HL-60 (cell line): ENCODE measurements at regions not wholly inside any gene's neighbourhood (a gene's known extent, or its start where the extent isn't known, plus 50 kb on each side); places are given as distances from the start of the nearest gene placed in this dataset.

Source experiments
- GABPA ChIP-seq: IDR thresholded peaks from 2 replicates; pipeline ENCODE4 v1.6.1; 2012; ENCODE audit warnings: low read depth
- POLR2AphosphoS5 ChIP-seq: IDR thresholded peaks from 2 replicates; pipeline ENCODE4 v1.6.1; 2012; ENCODE audit warnings: low read depth
- REST ChIP-seq: IDR thresholded peaks from 2 replicates; pipeline ENCODE4 v1.6.1; 2012; ENCODE audit warnings: low read depth; ENCODE audit not compliant: insufficient replicate concordance
- TF ChIP-seq, protein P1 (sequence below): IDR thresholded peaks from one replicate; pipeline ENCODE4 v1.5.1; 2011; ENCODE audit warnings: low read length, control low read depth, inconsistent platforms; ENCODE audit not compliant: insufficient read depth

GRCh38 chr12:47554046-47554653, 151.7 kb downstream of the RPAP3 start:
- TF ChIP-seq, protein P1, sequence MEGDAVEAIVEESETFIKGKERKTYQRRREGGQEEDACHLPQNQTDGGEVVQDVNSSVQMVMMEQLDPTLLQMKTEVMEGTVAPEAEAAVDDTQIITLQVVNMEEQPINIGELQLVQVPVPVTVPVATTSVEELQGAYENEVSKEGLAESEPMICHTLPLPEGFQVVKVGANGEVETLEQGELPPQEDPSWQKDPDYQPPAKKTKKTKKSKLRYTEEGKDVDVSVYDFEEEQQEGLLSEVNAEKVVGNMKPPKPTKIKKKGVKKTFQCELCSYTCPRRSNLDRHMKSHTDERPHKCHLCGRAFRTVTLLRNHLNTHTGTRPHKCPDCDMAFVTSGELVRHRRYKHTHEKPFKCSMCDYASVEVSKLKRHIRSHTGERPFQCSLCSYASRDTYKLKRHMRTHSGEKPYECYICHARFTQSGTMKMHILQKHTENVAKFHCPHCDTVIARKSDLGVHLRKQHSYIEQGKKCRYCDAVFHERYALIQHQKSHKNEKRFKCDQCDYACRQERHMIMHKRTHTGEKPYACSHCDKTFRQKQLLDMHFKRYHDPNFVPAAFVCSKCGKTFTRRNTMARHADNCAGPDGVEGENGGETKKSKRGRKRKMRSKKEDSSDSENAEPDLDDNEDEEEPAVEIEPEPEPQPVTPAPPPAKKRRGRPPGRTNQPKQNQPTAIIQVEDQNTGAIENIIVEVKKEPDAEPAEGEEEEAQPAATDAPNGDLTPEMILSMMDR = no peak
- no peak for TF ChIP-seq GABPA
- TF ChIP-seq POLR2AphosphoS5 = no peak
- no peak for TF ChIP-seq REST
